GM23338 (cell line): ENCODE measurements at regions not wholly inside any gene's neighbourhood (a gene's known extent, or its start where the extent isn't known, plus 50 kb on each side); places are given as distances from the start of the nearest gene placed in this dataset.

Experiments
- ATAC-seq: fragments of 200-7000 bp; cut with Tn5 transposase; 3 replicates; pipeline ENCODE4 v1.9.1; 2020
- DNase-seq: peaks from one replicate; pipeline ENCODE4 v3.0.0-alpha.2; 2015; ENCODE audit warnings: low spot score
- H2AFZ ChIP-seq: fragments of 200-600 bp; sonication (generic); 2 replicates; pipeline ENCODE4 v1.8.0; 2016; ENCODE audit warnings: antibody characterized with exemption, mild to moderate bottlenecking, moderate library complexity
- H3F3A ChIP-seq: fragments of 200-600 bp; sonication (generic); replicated peaks from 2 replicates; pipeline ENCODE4 v1.8.0; 2017; ENCODE audit warnings: antibody characterized with exemption, mixed run types, low read depth
- H3K27ac ChIP-seq: fragments of 200-600 bp; sonication (generic); 2 replicates; pipeline ENCODE4 v1.6.1; 2016; ENCODE audit warnings: low read depth
- H3K27me3 ChIP-seq: fragments of 200-600 bp; sonication (generic); 2 replicates; pipeline ENCODE4 v1.8.0; 2016; ENCODE audit warnings: mild to moderate bottlenecking, mixed run types, moderate library complexity; ENCODE audit not compliant: insufficient read depth
- H3K36me3 ChIP-seq: fragments of 200-600 bp; sonication (generic); 2 replicates; pipeline ENCODE4 v1.8.0; 2016; ENCODE audit warnings: mild to moderate bottlenecking; ENCODE audit not compliant: insufficient read depth
- H3K4me1 ChIP-seq: fragments of 200-600 bp; sonication (generic); 2 replicates; pipeline ENCODE4 v1.8.0; 2016; ENCODE audit warnings: mild to moderate bottlenecking, moderate library complexity; ENCODE audit not compliant: insufficient read depth
- H3K4me2 ChIP-seq: fragments of 200-600 bp; sonication (generic); 2 replicates; pipeline ENCODE4 v1.7.1; 2017; ENCODE audit warnings: mixed run types
- H3K4me3 ChIP-seq: fragments of 200-600 bp; sonication (generic); 2 replicates; pipeline ENCODE4 v1.6.1; 2016; ENCODE audit warnings: mixed run types
- H3K79me2 ChIP-seq: fragments of 200-600 bp; sonication (generic); replicated peaks from 2 replicates; pipeline ENCODE4 v1.8.0; 2017; ENCODE audit warnings: mild to moderate bottlenecking; ENCODE audit not compliant: insufficient read depth
- H3K9me2 ChIP-seq: fragments of 200-600 bp; sonication (generic); 2 replicates; pipeline ENCODE4 v1.8.0; 2017; ENCODE audit not compliant: insufficient read depth
- H4K20me1 ChIP-seq: fragments of 200-600 bp; sonication (generic); replicated peaks from 2 replicates; pipeline ENCODE4 v1.8.0; 2017; ENCODE audit warnings: mild to moderate bottlenecking; ENCODE audit not compliant: insufficient read depth
- H3K27ac Mint-ChIP-seq: 2 replicates; pipeline ENCODE4 v1.8.0; 2020; ENCODE audit warnings: inconsistent platforms, mild to moderate bottlenecking, moderate library complexity, mixed read lengths
- H3K27me3 Mint-ChIP-seq: 3 replicates; pipeline ENCODE4 v1.8.0; 2022; ENCODE audit warnings: low read depth, mild to moderate bottlenecking, moderate library complexity, mixed read lengths, inconsistent platforms; ENCODE audit not compliant: insufficient read depth, poor library complexity
- H3K36me3 Mint-ChIP-seq: 3 replicates; pipeline ENCODE4 v1.8.0; 2021; ENCODE audit warnings: low read depth, mild to moderate bottlenecking, inconsistent platforms, moderate library complexity, mixed read lengths
- H3K4me1 Mint-ChIP-seq: 3 replicates; pipeline ENCODE4 v1.8.0; 2020; ENCODE audit warnings: mild to moderate bottlenecking, inconsistent platforms, mixed read lengths
- H3K4me3 Mint-ChIP-seq: 3 replicates; pipeline ENCODE4 v1.8.0; 2021; ENCODE audit warnings: moderate library complexity, mild to moderate bottlenecking, inconsistent platforms, mixed read lengths
- H3K9me3 Mint-ChIP-seq: 3 replicates; pipeline ENCODE4 v1.8.0; 2020; ENCODE audit warnings: moderate library complexity, mild to moderate bottlenecking, inconsistent platforms, mixed read lengths
- CREB1 ChIP-seq: fragments of 250-450 bp; sonication (Bioruptor Pico); IDR thresholded peaks from 2 replicates; pipeline ENCODE4 v1.5.0; 2020; ENCODE audit warnings: low read depth, mild to moderate bottlenecking, moderate library complexity
- CTCF ChIP-seq, 2 experiments: fragments of 200-600 bp in 1 of 2; sonication (generic) in 1 of 2; conservative IDR thresholded peaks; 2 replicates each; pipeline versions ENCODE4 v1.5.1 to v1.6.1; 2016 to 2017; ENCODE audit warnings: antibody characterized with exemption in 2 of 2, low read depth in 2 of 2, mild to moderate bottlenecking in 2 of 2, moderate library complexity in 1 of 2
- ETS1 ChIP-seq: IDR thresholded peaks from 2 replicates; pipeline ENCODE4 v1.6.1; 2016; ENCODE audit warnings: antibody characterized with exemption
- EZH2 ChIP-seq: fragments of 200-600 bp; sonication (generic); IDR thresholded peaks from one replicate; pipeline ENCODE4 v1.8.0; 2017; ENCODE audit warnings: antibody characterized with exemption, mild to moderate bottlenecking, low read depth; ENCODE audit not compliant: unreplicated experiment
- EZH2phosphoT487 ChIP-seq: fragments of 200-600 bp; sonication (generic); IDR thresholded peaks from one replicate; pipeline ENCODE4 v1.8.1; 2018; ENCODE audit warnings: antibody characterized with exemption; ENCODE audit not compliant: unreplicated experiment
- JUNB ChIP-seq: IDR thresholded peaks from one replicate; pipeline ENCODE4 v1.6.1; 2016; ENCODE audit warnings: antibody characterized with exemption; ENCODE audit not compliant: unreplicated experiment
- NANOG ChIP-seq: IDR thresholded peaks from 2 replicates; pipeline ENCODE4 v1.6.1; 2016; ENCODE audit warnings: antibody characterized with exemption, borderline replicate concordance
- POLR2AphosphoS5 ChIP-seq: IDR thresholded peaks from 2 replicates; pipeline ENCODE4 v1.6.1; 2016; ENCODE audit warnings: antibody characterized with exemption, low read depth
- REST ChIP-seq: IDR thresholded peaks from one replicate; pipeline ENCODE4 v1.6.1; 2018; ENCODE audit warnings: antibody characterized with exemption; ENCODE audit not compliant: unreplicated experiment
- STAT1 ChIP-seq: IDR thresholded peaks from one replicate; pipeline ENCODE4 v1.6.1; 2016; ENCODE audit warnings: antibody characterized with exemption; ENCODE audit not compliant: unreplicated experiment
- ZNF114 ChIP-seq: fragments of 250-450 bp; sonication (Bioruptor Pico); IDR thresholded peaks from 2 replicates; pipeline ENCODE4 v1.5.0; 2020; ENCODE audit warnings: mild to moderate bottlenecking, moderate library complexity
- ZNF331 ChIP-seq: fragments of 250-450 bp; sonication (Bioruptor Pico); IDR thresholded peaks from 2 replicates; pipeline ENCODE4 v1.5.0; 2020; ENCODE audit warnings: low read depth, mild to moderate bottlenecking, moderate library complexity
- TF ChIP-seq, protein P1 (sequence below): fragments of 250-450 bp; sonication (Bioruptor Pico); IDR thresholded peaks from 2 replicates; pipeline ENCODE4 v1.5.0; 2020; ENCODE audit warnings: mild to moderate bottlenecking, moderate library complexity

DNA sequence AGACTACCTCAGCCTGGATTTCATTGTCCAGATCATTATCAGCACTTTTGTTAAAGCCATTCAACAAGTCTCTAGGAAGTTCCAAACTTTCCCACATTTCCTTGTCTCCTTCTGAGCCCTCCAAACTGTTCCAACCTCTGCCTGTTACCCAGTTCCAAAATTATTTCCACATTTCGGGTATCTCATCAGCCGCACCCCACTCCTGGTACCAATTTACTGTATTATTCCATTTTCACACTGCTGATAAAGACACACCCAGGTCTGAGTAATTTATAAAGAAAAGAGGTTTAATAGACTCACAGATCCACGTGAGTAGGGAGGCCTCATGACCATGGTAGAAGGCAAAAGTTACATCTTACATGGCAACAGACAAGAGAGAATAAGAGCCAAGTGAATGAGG lies 1198.3 kb upstream of the ALCAM start:
- H3K4me1 Mint-ChIP-seq = no peaks in the 10 kb centered on the region
- H4K20me1 ChIP-seq = no peaks in the 10 kb centered on the region
- H3K36me3 Mint-ChIP-seq = peaks cover 30% of the 10 kb centered on the region
- H2AFZ ChIP-seq = no peak overlapping the region
- H3K4me1 ChIP-seq = no peaks in the 10 kb centered on the region
- H3K27me3 Mint-ChIP-seq = peaks cover 2% of the 10 kb centered on the region
- no peak for TF ChIP-seq NANOG
- TF ChIP-seq EZH2 = no peak
- no peak for TF ChIP-seq POLR2AphosphoS5
- TF ChIP-seq CTCF (conservative IDR thresholded peaks at IDR 0.05; ENCODE audit: low read depth in 2 of 2) = no peak
- TF ChIP-seq, protein P1, sequence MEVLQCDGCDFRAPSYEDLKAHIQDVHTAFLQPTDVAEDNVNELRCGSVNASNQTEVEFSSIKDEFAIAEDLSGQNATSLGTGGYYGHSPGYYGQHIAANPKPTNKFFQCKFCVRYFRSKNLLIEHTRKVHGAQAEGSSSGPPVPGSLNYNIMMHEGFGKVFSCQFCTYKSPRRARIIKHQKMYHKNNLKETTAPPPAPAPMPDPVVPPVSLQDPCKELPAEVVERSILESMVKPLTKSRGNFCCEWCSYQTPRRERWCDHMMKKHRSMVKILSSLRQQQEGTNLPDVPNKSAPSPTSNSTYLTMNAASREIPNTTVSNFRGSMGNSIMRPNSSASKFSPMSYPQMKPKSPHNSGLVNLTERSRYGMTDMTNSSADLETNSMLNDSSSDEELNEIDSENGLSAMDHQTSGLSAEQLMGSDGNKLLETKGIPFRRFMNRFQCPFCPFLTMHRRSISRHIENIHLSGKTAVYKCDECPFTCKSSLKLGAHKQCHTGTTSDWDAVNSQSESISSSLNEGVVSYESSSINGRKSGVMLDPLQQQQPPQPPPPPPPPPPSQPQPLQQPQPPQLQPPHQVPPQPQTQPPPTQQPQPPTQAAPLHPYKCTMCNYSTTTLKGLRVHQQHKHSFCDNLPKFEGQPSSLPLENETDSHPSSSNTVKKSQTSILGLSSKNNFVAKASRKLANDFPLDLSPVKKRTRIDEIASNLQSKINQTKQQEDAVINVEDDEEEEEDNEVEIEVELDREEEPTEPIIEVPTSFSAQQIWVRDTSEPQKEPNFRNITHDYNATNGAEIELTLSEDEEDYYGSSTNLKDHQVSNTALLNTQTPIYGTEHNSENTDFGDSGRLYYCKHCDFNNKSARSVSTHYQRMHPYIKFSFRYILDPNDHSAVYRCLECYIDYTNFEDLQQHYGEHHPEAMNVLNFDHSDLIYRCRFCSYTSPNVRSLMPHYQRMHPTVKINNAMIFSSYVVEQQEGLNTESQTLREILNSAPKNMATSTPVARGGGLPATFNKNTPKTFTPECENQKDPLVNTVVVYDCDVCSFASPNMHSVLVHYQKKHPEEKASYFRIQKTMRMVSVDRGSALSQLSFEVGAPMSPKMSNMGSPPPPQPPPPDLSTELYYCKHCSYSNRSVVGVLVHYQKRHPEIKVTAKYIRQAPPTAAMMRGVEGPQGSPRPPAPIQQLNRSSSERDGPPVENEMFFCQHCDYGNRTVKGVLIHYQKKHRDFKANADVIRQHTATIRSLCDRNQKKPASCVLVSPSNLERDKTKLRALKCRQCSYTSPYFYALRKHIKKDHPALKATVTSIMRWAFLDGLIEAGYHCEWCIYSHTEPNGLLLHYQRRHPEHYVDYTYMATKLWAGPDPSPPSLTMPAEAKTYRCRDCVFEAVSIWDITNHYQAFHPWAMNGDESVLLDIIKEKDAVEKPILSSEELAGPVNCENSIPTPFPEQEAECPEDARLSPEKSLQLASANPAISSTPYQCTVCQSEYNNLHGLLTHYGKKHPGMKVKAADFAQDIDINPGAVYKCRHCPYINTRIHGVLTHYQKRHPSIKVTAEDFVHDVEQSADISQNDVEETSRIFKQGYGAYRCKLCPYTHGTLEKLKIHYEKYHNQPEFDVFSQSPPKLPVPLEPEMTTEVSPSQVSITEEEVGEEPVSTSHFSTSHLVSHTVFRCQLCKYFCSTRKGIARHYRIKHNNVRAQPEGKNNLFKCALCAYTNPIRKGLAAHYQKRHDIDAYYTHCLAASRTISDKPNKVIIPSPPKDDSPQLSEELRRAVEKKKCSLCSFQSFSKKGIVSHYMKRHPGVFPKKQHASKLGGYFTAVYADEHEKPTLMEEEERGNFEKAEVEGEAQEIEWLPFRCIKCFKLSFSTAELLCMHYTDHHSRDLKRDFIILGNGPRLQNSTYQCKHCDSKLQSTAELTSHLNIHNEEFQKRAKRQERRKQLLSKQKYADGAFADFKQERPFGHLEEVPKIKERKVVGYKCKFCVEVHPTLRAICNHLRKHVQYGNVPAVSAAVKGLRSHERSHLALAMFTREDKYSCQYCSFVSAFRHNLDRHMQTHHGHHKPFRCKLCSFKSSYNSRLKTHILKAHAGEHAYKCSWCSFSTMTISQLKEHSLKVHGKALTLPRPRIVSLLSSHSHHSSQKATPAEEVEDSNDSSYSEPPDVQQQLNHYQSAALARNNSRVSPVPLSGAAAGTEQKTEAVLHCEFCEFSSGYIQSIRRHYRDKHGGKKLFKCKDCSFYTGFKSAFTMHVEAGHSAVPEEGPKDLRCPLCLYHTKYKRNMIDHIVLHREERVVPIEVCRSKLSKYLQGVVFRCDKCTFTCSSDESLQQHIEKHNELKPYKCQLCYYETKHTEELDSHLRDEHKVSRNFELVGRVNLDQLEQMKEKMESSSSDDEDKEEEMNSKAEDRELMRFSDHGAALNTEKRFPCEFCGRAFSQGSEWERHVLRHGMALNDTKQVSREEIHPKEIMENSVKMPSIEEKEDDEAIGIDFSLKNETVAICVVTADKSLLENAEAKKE (CRISPR knock-in tag) = no peak
- TF ChIP-seq CREB1 = no peak
- no peak for TF ChIP-seq JUNB
- no peak for TF ChIP-seq ETS1
- TF ChIP-seq ZNF114 (CRISPR knock-in tag) = no peak
- TF ChIP-seq EZH2phosphoT487 = no peak
- no peak for TF ChIP-seq REST
- no peak for TF ChIP-seq STAT1
- TF ChIP-seq ZNF331 (CRISPR knock-in tag) = no peak
- H3K27ac Mint-ChIP-seq = no peak overlapping the region
- peaks cover 8% of the 10 kb centered on the region; the same call in 1 of the 2 replicates for H3K9me2 ChIP-seq
- no peak overlapping the region for H3K4me3 ChIP-seq
- ATAC-seq = no peak
- H3K27ac ChIP-seq = no peak overlapping the region
- peaks cover 16% of the 10 kb centered on the region for H3K36me3 ChIP-seq
- H3K9me3 Mint-ChIP-seq = peaks cover 34% of the 10 kb centered on the region
- H3F3A ChIP-seq = no peaks in the 10 kb centered on the region
- DNase-seq = no peak
- H3K79me2 ChIP-seq = no peaks in the 10 kb centered on the region
- H3K4me2 ChIP-seq = no peak overlapping the region
- H3K4me3 Mint-ChIP-seq = no peak overlapping the region
- H3K27me3 ChIP-seq = no peaks in the 10 kb centered on the region
